ENCODE measurements at regions not wholly inside any gene's neighbourhood (a gene's known extent, or its start where the extent isn't known, plus 50 kb on each side); places are given as distances from the start of the nearest gene placed in this dataset.

DNA sequence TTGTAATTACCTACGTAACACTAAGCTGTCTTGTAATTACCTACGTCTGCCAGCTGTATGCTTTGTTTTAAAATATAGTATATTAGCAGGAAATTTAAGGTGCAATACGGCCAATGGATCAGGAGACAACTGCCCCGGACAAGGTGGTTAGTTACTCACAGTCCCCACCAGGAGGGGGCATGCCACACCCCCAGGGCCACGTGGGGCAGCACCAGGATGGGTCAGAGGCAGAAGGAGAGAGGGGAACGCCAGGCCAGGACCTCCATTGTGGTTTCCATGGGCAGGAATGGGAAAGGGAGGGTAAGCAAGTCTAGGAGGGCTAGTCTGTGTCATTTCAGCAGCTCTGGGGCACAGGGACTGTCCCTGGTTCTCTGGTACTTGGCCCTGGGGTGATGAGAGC lies 140.1 kb downstream of the URI1 start:
- TF ChIP-seq, protein P1, sequence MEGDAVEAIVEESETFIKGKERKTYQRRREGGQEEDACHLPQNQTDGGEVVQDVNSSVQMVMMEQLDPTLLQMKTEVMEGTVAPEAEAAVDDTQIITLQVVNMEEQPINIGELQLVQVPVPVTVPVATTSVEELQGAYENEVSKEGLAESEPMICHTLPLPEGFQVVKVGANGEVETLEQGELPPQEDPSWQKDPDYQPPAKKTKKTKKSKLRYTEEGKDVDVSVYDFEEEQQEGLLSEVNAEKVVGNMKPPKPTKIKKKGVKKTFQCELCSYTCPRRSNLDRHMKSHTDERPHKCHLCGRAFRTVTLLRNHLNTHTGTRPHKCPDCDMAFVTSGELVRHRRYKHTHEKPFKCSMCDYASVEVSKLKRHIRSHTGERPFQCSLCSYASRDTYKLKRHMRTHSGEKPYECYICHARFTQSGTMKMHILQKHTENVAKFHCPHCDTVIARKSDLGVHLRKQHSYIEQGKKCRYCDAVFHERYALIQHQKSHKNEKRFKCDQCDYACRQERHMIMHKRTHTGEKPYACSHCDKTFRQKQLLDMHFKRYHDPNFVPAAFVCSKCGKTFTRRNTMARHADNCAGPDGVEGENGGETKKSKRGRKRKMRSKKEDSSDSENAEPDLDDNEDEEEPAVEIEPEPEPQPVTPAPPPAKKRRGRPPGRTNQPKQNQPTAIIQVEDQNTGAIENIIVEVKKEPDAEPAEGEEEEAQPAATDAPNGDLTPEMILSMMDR (conservative IDR thresholded peaks at IDR 0.05 in 1 of 2, IDR thresholded peaks at IDR 0.05 in 1 of 2; ENCODE audit: extremely low read depth in 1 of 2, insufficient read depth in 1 of 2, low read depth in 1 of 2, low read length in 2 of 2), result no peak
- TF ChIP-seq EZH2 (IDR thresholded peaks at IDR 0.05; ENCODE audit: borderline replicate concordance, low read length), result no peak
